Uterus (tissue), 2 donors: ENCODE measurements at regions not wholly inside any gene's neighbourhood (a gene's known extent, or its start where the extent isn't known, plus 50 kb on each side); places are given as distances from the start of the nearest gene placed in this dataset.

Experiments
- CTCF ChIP-seq, 4 experiments: fragments of 200-600 bp in 2 of 4; fragments of 450-650 bp in 2 of 4; sonication (generic) in 2 of 4; IDR thresholded peaks; one replicate each; pipeline ENCODE4 v1.5.1; 2016 to 2019; ENCODE audit warnings: antibody characterized with exemption in 4 of 4, mild to moderate bottlenecking in 2 of 4, moderate library complexity in 1 of 4
- POLR2A ChIP-seq, 2 donors: fragments of 450-650 bp; IDR thresholded peaks; one replicate each; pipeline ENCODE4 v1.6.1; 2016; ENCODE audit warnings: antibody characterized with exemption in 2 of 2, mild to moderate bottlenecking in 1 of 2, moderate library complexity in 1 of 2

GRCh38 chr11:20293992-20294391 is 69.5 kb upstream of the HTATIP2 start:
- TF ChIP-seq CTCF (IDR thresholded peaks at IDR 0.05) (no peak), POLR2A (IDR thresholded peaks at IDR 0.05) (no peak)
